ENCODE measurements at regions not wholly inside any gene's neighbourhood (a gene's known extent, or its start where the extent isn't known, plus 50 kb on each side); places are given as distances from the start of the nearest gene placed in this dataset.

- no peak for TF ChIP-seq CTCF (IDR thresholded peaks at IDR 0.05)
- no peak for TF ChIP-seq POLR2A (IDR thresholded peaks at IDR 0.05)
Measured at GRCh38 chr7:16984375-16984774, 102.6 kb upstream of the AGR3 start.

All from thyroid gland (tissue), 4 donors.